ENCODE measurements at regions not wholly inside any gene's neighbourhood (a gene's known extent, or its start where the extent isn't known, plus 50 kb on each side); places are given as distances from the start of the nearest gene placed in this dataset.
A peak's percentile ranks its signal among the peaks of the same experiment; 100 is the strongest.

- no peak for DNase-seq (ENCODE audit: low read depth)
- no peak overlapping the region for H3K4me3 ChIP-seq (replicated peaks; ENCODE audit: low read depth, low read length)
- TF ChIP-seq CTCF (IDR thresholded peaks at IDR 0.05; ENCODE audit: low read length, missing control alignments): no peak
These were observed 294.8 kb downstream of the RND3 start for GRCh38 chr2:150192701-150193100.

- peak; percentile 97 for DNase-seq (ENCODE audit: low read depth)
- H3K4me3 ChIP-seq (replicated peaks; ENCODE audit: low read depth, low read length): no peak overlapping the region
- no peak for TF ChIP-seq CTCF (IDR thresholded peaks at IDR 0.05; ENCODE audit: low read length, missing control alignments)
These were observed 296.1 kb downstream of the RND3 start for GRCh38 chr2:150191349-150191748.

GRCh38 chr2:150190546-150190945 lies 296.9 kb downstream of the RND3 start:
- H3K4me3 ChIP-seq (replicated peaks; ENCODE audit: low read depth, low read length): no peak overlapping the region
- no peak for TF ChIP-seq CTCF (IDR thresholded peaks at IDR 0.05; ENCODE audit: low read length, missing control alignments)
- DNase-seq (ENCODE audit: low read depth): no peak

GRCh38 chr2:150188800-150189199 lies 298.7 kb downstream of the RND3 start:
- DNase-seq (ENCODE audit: low read depth): no peak
- no peak overlapping the region for H3K4me3 ChIP-seq (replicated peaks; ENCODE audit: low read depth, low read length)
- no peak for TF ChIP-seq CTCF (IDR thresholded peaks at IDR 0.05; ENCODE audit: low read length, missing control alignments)

GRCh38 chr2:150188177-150188576 lies 299.3 kb downstream of the RND3 start:
- H3K4me3 ChIP-seq (replicated peaks; ENCODE audit: low read depth, low read length): no peak overlapping the region
- TF ChIP-seq CTCF (IDR thresholded peaks at IDR 0.05; ENCODE audit: low read length, missing control alignments): no peak
- no peak for DNase-seq (ENCODE audit: low read depth)

GRCh38 chr2:150182566-150183235 lies 304.8 kb downstream of the RND3 start:
- no peak for TF ChIP-seq CTCF (IDR thresholded peaks at IDR 0.05; ENCODE audit: low read length, missing control alignments)
- H3K4me3 ChIP-seq (replicated peaks; ENCODE audit: low read depth, low read length): no peak overlapping the region
- no peak for DNase-seq (ENCODE audit: low read depth)

- no peak for TF ChIP-seq CTCF (IDR thresholded peaks at IDR 0.05; ENCODE audit: low read length, missing control alignments)
- DNase-seq (ENCODE audit: low read depth): peak; percentile 50
- no peak overlapping the region for H3K4me3 ChIP-seq (replicated peaks; ENCODE audit: low read depth, low read length)
These were observed 308.9 kb downstream of the RND3 start for GRCh38 chr2:150178591-150178990.
